K562 (cell line): ENCODE measurements at regions not wholly inside any gene's neighbourhood (a gene's known extent, or its start where the extent isn't known, plus 50 kb on each side); places are given as distances from the start of the nearest gene placed in this dataset.

Experiments used
- FIP1L1 ChIP-seq: fragments of 200-400 bp; formaldehyde crosslinking; IDR thresholded peaks from 2 replicates; pipeline ENCODE4 v1.6.1; 2018; ENCODE audit warnings: mild to moderate bottlenecking, low read depth, low read length; ENCODE audit not compliant: poor library complexity, severe bottlenecking
- HCFC1 ChIP-seq: IDR thresholded peaks from 2 replicates; pipeline ENCODE4 v1.6.1; 2012; ENCODE audit warnings: low read depth, low read length, improper control_type of control experiment
- NFIX ChIP-seq: fragments of 250-450 bp; sonication (Bioruptor Pico); IDR thresholded peaks from 2 replicates; pipeline ENCODE4 v1.4.0; 2020; ENCODE audit warnings: low read depth, mild to moderate bottlenecking, moderate library complexity
- POLR2B ChIP-seq: fragments of 450-650 bp; IDR thresholded peaks from 2 replicates; pipeline ENCODE4 v1.6.1; 2018; ENCODE audit warnings: low read depth; ENCODE audit not compliant: partially characterized antibody
- ZC3H11A ChIP-seq: IDR thresholded peaks from 2 replicates; pipeline ENCODE4 v1.6.1; 2012; ENCODE audit warnings: low read depth, low read length, improper control_type of control experiment
- ZNF584 ChIP-seq: fragments of 200-800 bp; sonication (Bioruptor generic); IDR thresholded peaks from 2 replicates; pipeline ENCODE4 v1.6.1; 2016; ENCODE audit warnings: low read depth, mild to moderate bottlenecking, missing genetic modification characterization, missing compliant biosample characterization
- TF ChIP-seq, protein P1 (sequence below): fragments of 450-650 bp; formaldehyde crosslinking; IDR thresholded peaks from 2 replicates; pipeline ENCODE4 v1.4.0; 2020; ENCODE audit warnings: mild to moderate bottlenecking, mixed read lengths
- TF ChIP-seq, protein P2 (sequence below), 2 experiments: fragments of 150-350 bp in 1 of 2; IDR thresholded peaks; 2 replicates each; pipeline ENCODE4 v1.6.1; 2012 to 2016; ENCODE audit warnings: low read depth in 2 of 2, low read length in 2 of 2, mild to moderate bottlenecking in 1 of 2, moderate library complexity in 1 of 2
- TF ChIP-seq, protein P3 (sequence below): sonication (generic); formaldehyde crosslinking; IDR thresholded peaks from 2 replicates; pipeline ENCODE4 v1.8.1; 2023; ENCODE audit warnings: missing genetic modification reagents, mild to moderate bottlenecking, borderline replicate concordance

DNA sequence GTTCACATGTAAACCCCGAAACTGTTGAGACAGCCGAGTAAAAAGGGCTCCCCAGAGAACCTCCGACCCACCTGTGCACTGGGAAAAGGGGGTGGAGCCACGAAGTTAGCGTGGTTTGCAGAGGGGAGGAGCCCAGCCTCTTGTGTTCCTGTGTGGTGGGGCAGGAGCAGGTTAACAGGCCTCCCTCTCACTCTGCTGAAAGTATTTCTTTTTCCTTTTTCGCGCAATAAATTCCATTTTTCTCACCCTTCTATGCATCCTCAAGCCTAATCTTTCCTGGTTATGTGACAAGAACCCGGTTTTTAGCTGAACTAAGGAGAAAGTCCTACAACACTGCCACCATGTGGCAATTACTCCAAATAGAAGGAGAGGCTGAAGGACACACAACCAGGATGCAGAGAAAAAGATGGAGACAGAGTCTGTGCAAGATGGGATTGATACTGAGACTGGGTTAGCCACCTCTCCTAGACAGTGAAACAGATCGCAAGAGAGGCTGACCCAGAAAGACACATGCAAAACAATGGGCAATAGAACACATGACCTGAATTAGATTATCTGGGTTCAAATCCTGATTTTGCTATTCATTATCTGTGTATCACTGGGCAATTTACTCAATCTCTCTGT, 168.7 kb upstream of the PRSS16 start (continued):
- TF ChIP-seq FIP1L1 (no peak), HCFC1 (no peak), ZC3H11A (no peak), NFIX (CRISPR knock-in tag) (no peak), ZNF584 (no peak), POLR2B (no peak)
- TF ChIP-seq, protein P1, sequence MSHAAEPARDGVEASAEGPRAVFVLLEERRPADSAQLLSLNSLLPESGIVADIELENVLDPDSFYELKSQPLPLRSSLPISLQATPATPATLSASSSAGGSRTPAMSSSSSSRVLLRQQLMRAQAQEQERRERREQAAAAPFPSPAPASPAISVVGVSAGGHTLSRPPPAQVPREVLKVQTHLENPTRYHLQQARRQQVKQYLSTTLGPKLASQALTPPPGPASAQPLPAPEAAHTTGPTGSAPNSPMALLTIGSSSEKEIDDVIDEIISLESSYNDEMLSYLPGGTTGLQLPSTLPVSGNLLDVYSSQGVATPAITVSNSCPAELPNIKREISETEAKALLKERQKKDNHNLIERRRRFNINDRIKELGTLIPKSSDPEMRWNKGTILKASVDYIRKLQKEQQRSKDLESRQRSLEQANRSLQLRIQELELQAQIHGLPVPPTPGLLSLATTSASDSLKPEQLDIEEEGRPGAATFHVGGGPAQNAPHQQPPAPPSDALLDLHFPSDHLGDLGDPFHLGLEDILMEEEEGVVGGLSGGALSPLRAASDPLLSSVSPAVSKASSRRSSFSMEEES (CRISPR knock-in tag) = no peak
- TF ChIP-seq, protein P2, sequence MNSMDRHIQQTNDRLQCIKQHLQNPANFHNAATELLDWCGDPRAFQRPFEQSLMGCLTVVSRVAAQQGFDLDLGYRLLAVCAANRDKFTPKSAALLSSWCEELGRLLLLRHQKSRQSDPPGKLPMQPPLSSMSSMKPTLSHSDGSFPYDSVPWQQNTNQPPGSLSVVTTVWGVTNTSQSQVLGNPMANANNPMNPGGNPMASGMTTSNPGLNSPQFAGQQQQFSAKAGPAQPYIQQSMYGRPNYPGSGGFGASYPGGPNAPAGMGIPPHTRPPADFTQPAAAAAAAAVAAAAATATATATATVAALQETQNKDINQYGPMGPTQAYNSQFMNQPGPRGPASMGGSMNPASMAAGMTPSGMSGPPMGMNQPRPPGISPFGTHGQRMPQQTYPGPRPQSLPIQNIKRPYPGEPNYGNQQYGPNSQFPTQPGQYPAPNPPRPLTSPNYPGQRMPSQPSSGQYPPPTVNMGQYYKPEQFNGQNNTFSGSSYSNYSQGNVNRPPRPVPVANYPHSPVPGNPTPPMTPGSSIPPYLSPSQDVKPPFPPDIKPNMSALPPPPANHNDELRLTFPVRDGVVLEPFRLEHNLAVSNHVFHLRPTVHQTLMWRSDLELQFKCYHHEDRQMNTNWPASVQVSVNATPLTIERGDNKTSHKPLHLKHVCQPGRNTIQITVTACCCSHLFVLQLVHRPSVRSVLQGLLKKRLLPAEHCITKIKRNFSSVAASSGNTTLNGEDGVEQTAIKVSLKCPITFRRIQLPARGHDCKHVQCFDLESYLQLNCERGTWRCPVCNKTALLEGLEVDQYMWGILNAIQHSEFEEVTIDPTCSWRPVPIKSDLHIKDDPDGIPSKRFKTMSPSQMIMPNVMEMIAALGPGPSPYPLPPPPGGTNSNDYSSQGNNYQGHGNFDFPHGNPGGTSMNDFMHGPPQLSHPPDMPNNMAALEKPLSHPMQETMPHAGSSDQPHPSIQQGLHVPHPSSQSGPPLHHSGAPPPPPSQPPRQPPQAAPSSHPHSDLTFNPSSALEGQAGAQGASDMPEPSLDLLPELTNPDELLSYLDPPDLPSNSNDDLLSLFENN (IDR thresholded peaks at IDR 0.05; ENCODE audit: low read depth in 2 of 2, low read length in 2 of 2) = no peak
- TF ChIP-seq, protein P3, sequence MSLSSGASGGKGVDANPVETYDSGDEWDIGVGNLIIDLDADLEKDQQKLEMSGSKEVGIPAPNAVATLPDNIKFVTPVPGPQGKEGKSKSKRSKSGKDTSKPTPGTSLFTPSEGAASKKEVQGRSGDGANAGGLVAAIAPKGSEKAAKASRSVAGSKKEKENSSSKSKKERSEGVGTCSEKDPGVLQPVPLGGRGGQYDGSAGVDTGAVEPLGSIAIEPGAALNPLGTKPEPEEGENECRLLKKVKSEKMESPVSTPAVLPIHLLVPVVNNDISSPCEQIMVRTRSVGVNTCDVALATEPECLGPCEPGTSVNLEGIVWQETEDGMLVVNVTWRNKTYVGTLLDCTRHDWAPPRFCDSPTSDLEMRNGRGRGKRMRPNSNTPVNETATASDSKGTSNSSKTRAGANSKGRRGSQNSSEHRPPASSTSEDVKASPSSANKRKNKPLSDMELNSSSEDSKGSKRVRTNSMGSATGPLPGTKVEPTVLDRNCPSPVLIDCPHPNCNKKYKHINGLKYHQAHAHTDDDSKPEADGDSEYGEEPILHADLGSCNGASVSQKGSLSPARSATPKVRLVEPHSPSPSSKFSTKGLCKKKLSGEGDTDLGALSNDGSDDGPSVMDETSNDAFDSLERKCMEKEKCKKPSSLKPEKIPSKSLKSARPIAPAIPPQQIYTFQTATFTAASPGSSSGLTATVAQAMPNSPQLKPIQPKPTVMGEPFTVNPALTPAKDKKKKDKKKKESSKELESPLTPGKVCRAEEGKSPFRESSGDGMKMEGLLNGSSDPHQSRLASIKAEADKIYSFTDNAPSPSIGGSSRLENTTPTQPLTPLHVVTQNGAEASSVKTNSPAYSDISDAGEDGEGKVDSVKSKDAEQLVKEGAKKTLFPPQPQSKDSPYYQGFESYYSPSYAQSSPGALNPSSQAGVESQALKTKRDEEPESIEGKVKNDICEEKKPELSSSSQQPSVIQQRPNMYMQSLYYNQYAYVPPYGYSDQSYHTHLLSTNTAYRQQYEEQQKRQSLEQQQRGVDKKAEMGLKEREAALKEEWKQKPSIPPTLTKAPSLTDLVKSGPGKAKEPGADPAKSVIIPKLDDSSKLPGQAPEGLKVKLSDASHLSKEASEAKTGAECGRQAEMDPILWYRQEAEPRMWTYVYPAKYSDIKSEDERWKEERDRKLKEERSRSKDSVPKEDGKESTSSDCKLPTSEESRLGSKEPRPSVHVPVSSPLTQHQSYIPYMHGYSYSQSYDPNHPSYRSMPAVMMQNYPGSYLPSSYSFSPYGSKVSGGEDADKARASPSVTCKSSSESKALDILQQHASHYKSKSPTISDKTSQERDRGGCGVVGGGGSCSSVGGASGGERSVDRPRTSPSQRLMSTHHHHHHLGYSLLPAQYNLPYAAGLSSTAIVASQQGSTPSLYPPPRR = no peak
